GM12878 (cell line): ENCODE measurements at regions not wholly inside any gene's neighbourhood (a gene's known extent, or its start where the extent isn't known, plus 50 kb on each side); places are given as distances from the start of the nearest gene placed in this dataset.

Source experiments
- ATAC-seq: fragments of 200-7000 bp; cut with Tn5 transposase; 3 replicates; pipeline ENCODE4 v1.9.1; 2020; ENCODE audit warnings: mild to moderate bottlenecking, moderate library complexity
- BruUV-seq: library from RNA; stranded (reverse); fragments of 400-500 nt; replicated peaks from 2 replicates; lab custom pipeline; 2021; lab: Mats Ljungman, UMichigan
- CTCF ChIA-PET: fragments of 300-600 bp; sonication (Branson Sonifier 250); formaldehyde crosslinking; extraction: SDS; loops from one replicate; lab custom pipeline; 2021; ENCODE audit warnings: inconsistent platforms; lab: Yijun Ruan, JAX
- POLR2A ChIA-PET: fragments of 350-600 bp; formaldehyde crosslinking; extraction: SDS; loops from one replicate; lab custom pipeline; 2021; ENCODE audit warnings: inconsistent platforms; lab: Charles Lee
- RAD21 ChIA-PET: fragments of 300-600 bp; sonication (Branson Sonifier 250); formaldehyde crosslinking; loops from one replicate; lab custom pipeline; 2023; ENCODE audit warnings: antibody characterized with exemption; ENCODE audit not compliant: unreplicated experiment; lab: Charles Lee
- SMC1A ChIA-PET: fragments of 300-600 bp; sonication (Branson Sonifier 250); formaldehyde crosslinking; loops from one replicate; lab custom pipeline; 2023; ENCODE audit not compliant: unreplicated experiment, uncharacterized antibody; lab: Charles Lee
- DNase-seq: peaks from one replicate; pipeline ENCODE4 v3.0.0-alpha.2; 2011; ENCODE audit warnings: low read depth, low spot score
- FAIRE-seq: peaks from 3 replicates; lab custom pipeline; 2011; peaks lifted over from hg19 to GRCh38; lab: Jason Lieb, UNC
- H2AFZ ChIP-seq: 2 replicates; pipeline ENCODE4 v1.6.0; 2011; ENCODE audit warnings: low read depth, low read length, control low read depth; ENCODE audit not compliant: control insufficient read depth
- H3K27ac ChIP-seq: 2 replicates; pipeline ENCODE4 v1.5.1; 2011; ENCODE audit warnings: control low read depth; ENCODE audit not compliant: control insufficient read depth, insufficient read depth
- H3K27me3 ChIP-seq, 2 experiments: replicated peaks in 1 of 2; 2 replicates each; pipeline versions ENCODE4 v1.6.0 to v1.6.1; 2011; ENCODE audit warnings: low read length in 1 of 2; ENCODE audit not compliant: control insufficient read depth in 2 of 2, insufficient read depth in 2 of 2
- H3K36me3 ChIP-seq, 2 experiments: 2 replicates each; pipeline ENCODE4 v1.5.1; 2011; ENCODE audit warnings: low read length in 1 of 2; ENCODE audit not compliant: control insufficient read depth in 2 of 2, insufficient read depth in 2 of 2
- H3K4me1 ChIP-seq: 2 replicates; pipeline ENCODE4 v1.6.1; 2011; ENCODE audit warnings: mild to moderate bottlenecking, low read length, moderate library complexity, mixed read lengths; ENCODE audit not compliant: control insufficient read depth, insufficient read depth
- H3K4me2 ChIP-seq: 2 replicates; pipeline ENCODE4 v1.6.0; 2011; ENCODE audit warnings: control low read depth; ENCODE audit not compliant: control insufficient read depth, insufficient read depth
- H3K4me3 ChIP-seq: fragments of 200-600 bp; sonication (generic); 2 replicates; pipeline ENCODE4 v1.5.1; 2016
- H3K79me2 ChIP-seq: 2 replicates; pipeline ENCODE4 v1.6.0; 2011; ENCODE audit warnings: low read length; ENCODE audit not compliant: control insufficient read depth, insufficient read depth
- H3K9ac ChIP-seq: 2 replicates; pipeline ENCODE4 v1.8.0; 2011; ENCODE audit warnings: low read length, control low read depth, mixed read lengths; ENCODE audit not compliant: control insufficient read depth, insufficient read depth
- H3K9me3 ChIP-seq: replicated peaks from 3 replicates; pipeline ENCODE4 v1.5.1; 2011; ENCODE audit warnings: mild to moderate bottlenecking, low read length; ENCODE audit not compliant: control insufficient read depth, insufficient read depth
- H4K20me1 ChIP-seq: 2 replicates; pipeline ENCODE4 v1.6.0; 2011; ENCODE audit not compliant: control insufficient read depth, insufficient read depth
- ASH2L ChIP-seq: fragments of 300-600, 200-600 bp; sonication (generic); IDR thresholded peaks from 2 replicates; pipeline ENCODE4 v1.6.1; 2017; ENCODE audit warnings: low read depth, mild to moderate bottlenecking, borderline replicate concordance
- BACH1 ChIP-seq: fragments of 450-650 bp; IDR thresholded peaks from 2 replicates; pipeline ENCODE4 v1.6.1; 2017; ENCODE audit warnings: mild to moderate bottlenecking, borderline replicate concordance
- CBFB ChIP-seq: IDR thresholded peaks from 2 replicates; pipeline ENCODE4 v1.6.1; 2016; ENCODE audit warnings: antibody characterized with exemption, low read depth
- IKZF2 ChIP-seq, 2 experiments: fragments of 450-650 bp; IDR thresholded peaks; 2 replicates each; pipeline ENCODE4 v1.6.1; 2017; ENCODE audit warnings: mild to moderate bottlenecking in 2 of 2, moderate library complexity in 2 of 2
- NR2C1 ChIP-seq: fragments of 450-650 bp; IDR thresholded peaks from 2 replicates; pipeline ENCODE4 v1.6.1; 2017; ENCODE audit warnings: antibody characterized with exemption, mild to moderate bottlenecking, moderate library complexity
- POLR2A ChIP-seq: IDR thresholded peaks from 2 replicates; pipeline ENCODE4 v1.6.1; 2011; ENCODE audit warnings: low read depth, mild to moderate bottlenecking, low read length
- SMAD5 ChIP-seq: IDR thresholded peaks from 2 replicates; pipeline ENCODE4 v1.6.1; 2016; ENCODE audit warnings: antibody characterized with exemption, low read depth
- ZZZ3 ChIP-seq: IDR thresholded peaks from 2 replicates; pipeline ENCODE4 v1.6.1; 2011; ENCODE audit warnings: low read depth; ENCODE audit not compliant: control insufficient read depth, insufficient read length
- WGBS: methylation state at CpG from one replicate; pipeline ENCODE4 v1.1.6; 2016; ENCODE audit warnings: low lambda C conversion rate; ENCODE audit not compliant: insufficient replicate concordance, insufficient coverage; ENCODE audit errors: missing lambda C conversion rate; 5-methylcytosine and 5-hydroxymethylcytosine counted together
- in situ Hi-C: fragments of 300-500 bp; cut with MboI; formaldehyde crosslinking; loops from 9 replicates; pipeline ENCODE4 v1.14.3; 2018; ENCODE audit warnings: mixed read lengths
- intact Hi-C: fragments of 100-400 bp; cut with micrococcal nuclease; formaldehyde crosslinking; loops from one replicate; pipeline ENCODE4 v1.14.2; 2022; ENCODE audit not compliant: unreplicated experiment
- TF ChIP-seq, protein P1 (sequence below): fragments of 450-650 bp; conservative IDR thresholded peaks from 2 replicates; pipeline ENCODE4 v1.6.1; 2017; ENCODE audit warnings: mild to moderate bottlenecking, moderate library complexity
- TF ChIP-seq, protein P2 (sequence below): IDR thresholded peaks from 2 replicates; pipeline ENCODE4 v1.6.1; 2012; ENCODE audit warnings: low read depth, low read length, improper control_type of control experiment
- TF ChIP-seq, protein P3 (sequence below): fragments of 450-650 bp; IDR thresholded peaks from 2 replicates; pipeline ENCODE4 v1.6.1; 2018; ENCODE audit warnings: borderline replicate concordance, mild to moderate bottlenecking; ENCODE audit not compliant: partially characterized antibody
- TF ChIP-seq, protein P4 (sequence below): fragments of 450-650 bp; formaldehyde crosslinking; IDR thresholded peaks from 2 replicates; pipeline ENCODE4 v1.5.0; 2022; ENCODE audit warnings: mild to moderate bottlenecking, missing genetic modification characterization
- TF ChIP-seq, protein P5 (sequence below): fragments of 450-650 bp; formaldehyde crosslinking; IDR thresholded peaks from 2 replicates; pipeline ENCODE4 v1.4.0; 2020; ENCODE audit warnings: mild to moderate bottlenecking, moderate library complexity

DNA sequence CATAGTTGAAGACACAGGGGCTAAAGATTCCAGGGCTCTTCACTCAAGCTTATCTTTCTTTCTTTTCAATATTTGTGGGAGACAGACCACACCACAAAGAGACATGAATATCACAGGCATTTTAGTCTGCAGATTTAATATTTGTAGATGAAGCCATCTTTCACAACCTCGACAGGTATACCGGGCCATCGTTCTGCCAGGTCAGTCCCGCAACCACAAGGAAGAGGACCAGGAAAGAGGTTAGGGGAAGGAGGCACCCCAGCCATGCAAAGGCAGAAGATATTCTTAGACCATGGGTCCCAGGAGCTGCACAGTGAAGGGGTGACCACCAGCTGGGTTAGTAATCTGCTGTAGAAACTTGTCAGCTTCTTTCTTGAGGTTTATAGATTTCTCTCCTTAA, 66.8 kb upstream of the UCN3 start:
- no peak for FAIRE-seq
- Histone ChIP-seq H3K27me3 (no peaks in the 10 kb centered on the region), H3K4me1 (no peaks in the 10 kb centered on the region), H3K4me3 (no peak overlapping the region), H4K20me1 (no peaks in the 10 kb centered on the region), H3K79me2 (no peaks in the 10 kb centered on the region), H3K27ac (no peak overlapping the region), H3K4me2 (no peak overlapping the region), H3K36me3 (no peaks in the 10 kb centered on the region), H2AFZ (no peak overlapping the region), H3K9me3 (no peaks in the 10 kb centered on the region), H3K9ac (no peak overlapping the region)
- 60% methylated on average over 4 of the region's 4 CpGs for WGBS
- ChIA-PET SMC1A (no interaction called here), POLR2A (no interaction called here), CTCF (no interaction called here), RAD21 (no interaction called here)
- BruUV-seq = no TSS peak
- in situ Hi-C loops = no loop called here
- DNase-seq = no peak
- intact Hi-C loops = no loop called here
- no peak for ATAC-seq
- TF ChIP-seq, protein P1, sequence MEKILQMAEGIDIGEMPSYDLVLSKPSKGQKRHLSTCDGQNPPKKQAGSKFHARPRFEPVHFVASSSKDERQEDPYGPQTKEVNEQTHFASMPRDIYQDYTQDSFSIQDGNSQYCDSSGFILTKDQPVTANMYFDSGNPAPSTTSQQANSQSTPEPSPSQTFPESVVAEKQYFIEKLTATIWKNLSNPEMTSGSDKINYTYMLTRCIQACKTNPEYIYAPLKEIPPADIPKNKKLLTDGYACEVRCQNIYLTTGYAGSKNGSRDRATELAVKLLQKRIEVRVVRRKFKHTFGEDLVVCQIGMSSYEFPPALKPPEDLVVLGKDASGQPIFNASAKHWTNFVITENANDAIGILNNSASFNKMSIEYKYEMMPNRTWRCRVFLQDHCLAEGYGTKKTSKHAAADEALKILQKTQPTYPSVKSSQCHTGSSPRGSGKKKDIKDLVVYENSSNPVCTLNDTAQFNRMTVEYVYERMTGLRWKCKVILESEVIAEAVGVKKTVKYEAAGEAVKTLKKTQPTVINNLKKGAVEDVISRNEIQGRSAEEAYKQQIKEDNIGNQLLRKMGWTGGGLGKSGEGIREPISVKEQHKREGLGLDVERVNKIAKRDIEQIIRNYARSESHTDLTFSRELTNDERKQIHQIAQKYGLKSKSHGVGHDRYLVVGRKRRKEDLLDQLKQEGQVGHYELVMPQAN = no peak
- TF ChIP-seq, protein P2, sequence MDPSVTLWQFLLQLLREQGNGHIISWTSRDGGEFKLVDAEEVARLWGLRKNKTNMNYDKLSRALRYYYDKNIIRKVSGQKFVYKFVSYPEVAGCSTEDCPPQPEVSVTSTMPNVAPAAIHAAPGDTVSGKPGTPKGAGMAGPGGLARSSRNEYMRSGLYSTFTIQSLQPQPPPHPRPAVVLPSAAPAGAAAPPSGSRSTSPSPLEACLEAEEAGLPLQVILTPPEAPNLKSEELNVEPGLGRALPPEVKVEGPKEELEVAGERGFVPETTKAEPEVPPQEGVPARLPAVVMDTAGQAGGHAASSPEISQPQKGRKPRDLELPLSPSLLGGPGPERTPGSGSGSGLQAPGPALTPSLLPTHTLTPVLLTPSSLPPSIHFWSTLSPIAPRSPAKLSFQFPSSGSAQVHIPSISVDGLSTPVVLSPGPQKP = no peak
- TF ChIP-seq SMAD5 (no peak), CBFB (no peak), POLR2A (no peak), ZZZ3 (no peak), BACH1 (no peak), IKZF2 (IDR thresholded peaks at IDR 0.05) (no peak), NR2C1 (no peak), ASH2L (no peak)
- TF ChIP-seq, protein P3, sequence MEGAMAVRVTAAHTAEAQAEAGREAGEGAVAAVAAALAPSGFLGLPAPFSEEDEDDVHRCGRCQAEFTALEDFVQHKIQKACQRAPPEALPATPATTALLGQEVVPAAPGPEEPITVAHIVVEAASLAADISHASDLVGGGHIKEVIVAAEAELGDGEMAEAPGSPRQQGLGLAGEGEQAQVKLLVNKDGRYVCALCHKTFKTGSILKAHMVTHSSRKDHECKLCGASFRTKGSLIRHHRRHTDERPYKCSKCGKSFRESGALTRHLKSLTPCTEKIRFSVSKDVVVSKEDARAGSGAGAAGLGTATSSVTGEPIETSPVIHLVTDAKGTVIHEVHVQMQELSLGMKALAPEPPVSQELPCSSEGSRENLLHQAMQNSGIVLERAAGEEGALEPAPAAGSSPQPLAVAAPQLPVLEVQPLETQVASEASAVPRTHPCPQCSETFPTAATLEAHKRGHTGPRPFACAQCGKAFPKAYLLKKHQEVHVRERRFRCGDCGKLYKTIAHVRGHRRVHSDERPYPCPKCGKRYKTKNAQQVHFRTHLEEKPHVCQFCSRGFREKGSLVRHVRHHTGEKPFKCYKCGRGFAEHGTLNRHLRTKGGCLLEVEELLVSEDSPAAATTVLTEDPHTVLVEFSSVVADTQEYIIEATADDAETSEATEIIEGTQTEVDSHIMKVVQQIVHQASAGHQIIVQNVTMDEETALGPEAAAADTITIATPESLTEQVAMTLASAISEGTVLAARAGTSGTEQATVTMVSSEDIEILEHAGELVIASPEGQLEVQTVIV = no peak
- TF ChIP-seq, protein P4, sequence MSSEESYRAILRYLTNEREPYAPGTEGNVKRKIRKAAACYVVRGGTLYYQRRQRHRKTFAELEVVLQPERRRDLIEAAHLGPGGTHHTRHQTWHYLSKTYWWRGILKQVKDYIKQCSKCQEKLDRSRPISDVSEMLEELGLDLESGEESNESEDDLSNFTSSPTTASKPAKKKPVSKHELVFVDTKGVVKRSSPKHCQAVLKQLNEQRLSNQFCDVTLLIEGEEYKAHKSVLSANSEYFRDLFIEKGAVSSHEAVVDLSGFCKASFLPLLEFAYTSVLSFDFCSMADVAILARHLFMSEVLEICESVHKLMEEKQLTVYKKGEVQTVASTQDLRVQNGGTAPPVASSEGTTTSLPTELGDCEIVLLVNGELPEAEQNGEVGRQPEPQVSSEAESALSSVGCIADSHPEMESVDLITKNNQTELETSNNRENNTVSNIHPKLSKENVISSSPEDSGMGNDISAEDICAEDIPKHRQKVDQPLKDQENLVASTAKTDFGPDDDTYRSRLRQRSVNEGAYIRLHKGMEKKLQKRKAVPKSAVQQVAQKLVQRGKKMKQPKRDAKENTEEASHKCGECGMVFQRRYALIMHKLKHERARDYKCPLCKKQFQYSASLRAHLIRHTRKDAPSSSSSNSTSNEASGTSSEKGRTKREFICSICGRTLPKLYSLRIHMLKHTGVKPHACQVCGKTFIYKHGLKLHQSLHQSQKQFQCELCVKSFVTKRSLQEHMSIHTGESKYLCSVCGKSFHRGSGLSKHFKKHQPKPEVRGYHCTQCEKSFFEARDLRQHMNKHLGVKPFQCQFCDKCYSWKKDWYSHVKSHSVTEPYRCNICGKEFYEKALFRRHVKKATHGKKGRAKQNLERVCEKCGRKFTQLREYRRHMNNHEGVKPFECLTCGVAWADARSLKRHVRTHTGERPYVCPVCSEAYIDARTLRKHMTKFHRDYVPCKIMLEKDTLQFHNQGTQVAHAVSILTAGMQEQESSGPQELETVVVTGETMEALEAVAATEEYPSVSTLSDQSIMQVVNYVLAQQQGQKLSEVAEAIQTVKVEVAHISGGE (CRISPR knock-in tag) = no peak
- TF ChIP-seq, protein P5, sequence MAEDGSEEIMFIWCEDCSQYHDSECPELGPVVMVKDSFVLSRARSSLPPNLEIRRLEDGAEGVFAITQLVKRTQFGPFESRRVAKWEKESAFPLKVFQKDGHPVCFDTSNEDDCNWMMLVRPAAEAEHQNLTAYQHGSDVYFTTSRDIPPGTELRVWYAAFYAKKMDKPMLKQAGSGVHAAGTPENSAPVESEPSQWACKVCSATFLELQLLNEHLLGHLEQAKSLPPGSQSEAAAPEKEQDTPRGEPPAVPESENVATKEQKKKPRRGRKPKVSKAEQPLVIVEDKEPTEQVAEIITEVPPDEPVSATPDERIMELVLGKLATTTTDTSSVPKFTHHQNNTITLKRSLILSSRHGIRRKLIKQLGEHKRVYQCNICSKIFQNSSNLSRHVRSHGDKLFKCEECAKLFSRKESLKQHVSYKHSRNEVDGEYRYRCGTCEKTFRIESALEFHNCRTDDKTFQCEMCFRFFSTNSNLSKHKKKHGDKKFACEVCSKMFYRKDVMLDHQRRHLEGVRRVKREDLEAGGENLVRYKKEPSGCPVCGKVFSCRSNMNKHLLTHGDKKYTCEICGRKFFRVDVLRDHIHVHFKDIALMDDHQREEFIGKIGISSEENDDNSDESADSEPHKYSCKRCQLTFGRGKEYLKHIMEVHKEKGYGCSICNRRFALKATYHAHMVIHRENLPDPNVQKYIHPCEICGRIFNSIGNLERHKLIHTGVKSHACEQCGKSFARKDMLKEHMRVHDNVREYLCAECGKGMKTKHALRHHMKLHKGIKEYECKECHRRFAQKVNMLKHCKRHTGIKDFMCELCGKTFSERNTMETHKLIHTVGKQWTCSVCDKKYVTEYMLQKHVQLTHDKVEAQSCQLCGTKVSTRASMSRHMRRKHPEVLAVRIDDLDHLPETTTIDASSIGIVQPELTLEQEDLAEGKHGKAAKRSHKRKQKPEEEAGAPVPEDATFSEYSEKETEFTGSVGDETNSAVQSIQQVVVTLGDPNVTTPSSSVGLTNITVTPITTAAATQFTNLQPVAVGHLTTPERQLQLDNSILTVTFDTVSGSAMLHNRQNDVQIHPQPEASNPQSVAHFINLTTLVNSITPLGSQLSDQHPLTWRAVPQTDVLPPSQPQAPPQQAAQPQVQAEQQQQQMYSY (CRISPR knock-in tag) = no peak
